ENCODE measurements at regions not wholly inside any gene's neighbourhood (a gene's known extent, or its start where the extent isn't known, plus 50 kb on each side); places are given as distances from the start of the nearest gene placed in this dataset.
"Not testable (repeated sequence)": the region's sequence is repeated elsewhere in the genome, so short reads cannot be mapped to it uniquely, and the experiment has no call there.

DNA sequence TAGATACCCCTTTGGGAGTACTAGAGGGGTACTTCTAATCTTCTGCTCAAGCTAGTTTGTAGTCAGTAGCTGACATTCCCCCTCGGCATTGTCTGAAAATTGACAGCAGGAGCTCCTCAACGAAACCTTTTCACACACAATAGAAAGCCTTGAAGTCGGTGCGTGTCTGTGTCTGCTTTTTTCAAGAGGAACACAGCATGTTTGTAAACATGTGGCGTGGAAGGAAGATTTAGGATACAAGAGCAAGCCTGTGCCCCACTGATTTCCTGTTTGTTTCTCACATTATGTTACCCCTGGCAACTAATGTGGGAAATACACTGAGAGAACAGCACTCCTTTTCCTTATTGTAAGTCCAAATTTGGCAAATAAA lies 252.6 kb downstream of the ANKRD50 start:
- Histone ChIP-seq H3K4me3 (ENCODE audit: low read length) (no peak overlapping the region), H3K4me2 (ENCODE audit: low read depth, low read length) (no peak overlapping the region), H3K4me1 (ENCODE audit: low read length) (no peaks in the 10 kb centered on the region), H3K9me3 (replicated peaks; ENCODE audit: insufficient read depth, low read length) (no peaks in the 10 kb centered on the region), H3K27ac (ENCODE audit: low read length) (no peak overlapping the region), H3K36me3 (replicated peaks; ENCODE audit: insufficient read depth, low read length) (no peaks in the 10 kb centered on the region), H3K27me3 (replicated peaks; ENCODE audit: insufficient read depth, low read length) (no peaks in the 10 kb centered on the region), H3K9ac (ENCODE audit: low read length) (no peak overlapping the region), H2AFZ (ENCODE audit: low read length) (no peak overlapping the region), H4K20me1 (ENCODE audit: insufficient read depth, low read length) (no peaks in the 10 kb centered on the region), H3F3A (ENCODE audit: insufficient read depth, low read length) (no peaks in the 10 kb centered on the region), H3K9me2 (replicated peaks; ENCODE audit: insufficient read depth, low read length) (no peaks in the 10 kb centered on the region), H3K79me2 (ENCODE audit: low read length) (no peaks in the 10 kb centered on the region)
- TF ChIP-seq EZH2phosphoT487 (IDR thresholded peaks at IDR 0.05; ENCODE audit: low read length) = no peak
- TF ChIP-seq EZH2 (optimal IDR thresholded peaks at IDR 0.05; ENCODE audit: low read depth, low read length) = no peak
- TF ChIP-seq, protein P1, sequence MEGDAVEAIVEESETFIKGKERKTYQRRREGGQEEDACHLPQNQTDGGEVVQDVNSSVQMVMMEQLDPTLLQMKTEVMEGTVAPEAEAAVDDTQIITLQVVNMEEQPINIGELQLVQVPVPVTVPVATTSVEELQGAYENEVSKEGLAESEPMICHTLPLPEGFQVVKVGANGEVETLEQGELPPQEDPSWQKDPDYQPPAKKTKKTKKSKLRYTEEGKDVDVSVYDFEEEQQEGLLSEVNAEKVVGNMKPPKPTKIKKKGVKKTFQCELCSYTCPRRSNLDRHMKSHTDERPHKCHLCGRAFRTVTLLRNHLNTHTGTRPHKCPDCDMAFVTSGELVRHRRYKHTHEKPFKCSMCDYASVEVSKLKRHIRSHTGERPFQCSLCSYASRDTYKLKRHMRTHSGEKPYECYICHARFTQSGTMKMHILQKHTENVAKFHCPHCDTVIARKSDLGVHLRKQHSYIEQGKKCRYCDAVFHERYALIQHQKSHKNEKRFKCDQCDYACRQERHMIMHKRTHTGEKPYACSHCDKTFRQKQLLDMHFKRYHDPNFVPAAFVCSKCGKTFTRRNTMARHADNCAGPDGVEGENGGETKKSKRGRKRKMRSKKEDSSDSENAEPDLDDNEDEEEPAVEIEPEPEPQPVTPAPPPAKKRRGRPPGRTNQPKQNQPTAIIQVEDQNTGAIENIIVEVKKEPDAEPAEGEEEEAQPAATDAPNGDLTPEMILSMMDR (IDR thresholded peaks at IDR 0.05; ENCODE audit: low read length) = no peak
- DNase-seq = no peak

DNA sequence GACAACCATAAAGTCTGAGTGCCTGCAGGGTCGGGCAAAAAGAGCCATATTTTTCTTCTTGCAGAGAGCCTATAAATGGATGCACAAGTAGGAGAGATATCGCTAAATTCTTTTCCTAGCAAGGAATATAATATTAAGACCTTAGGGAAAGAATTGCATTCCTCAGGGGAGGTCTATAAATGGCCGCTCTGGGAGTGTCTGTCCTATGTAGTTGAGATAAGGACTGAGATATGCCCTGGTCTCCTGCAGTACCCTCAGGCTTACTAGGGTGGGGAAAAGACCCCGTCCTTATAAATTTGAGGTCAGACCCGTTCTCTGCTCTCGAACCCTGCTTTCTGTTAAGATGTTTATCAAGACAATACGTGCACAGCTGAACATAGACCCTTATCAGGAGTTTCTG lies 250.9 kb downstream of the ANKRD50 start:
- H4K20me1 ChIP-seq (ENCODE audit: insufficient read depth, low read length); H3K9ac ChIP-seq (ENCODE audit: low read length); DNase-seq; H3K79me2 ChIP-seq (ENCODE audit: low read length); H3K36me3 ChIP-seq (replicated peaks; ENCODE audit: insufficient read depth, low read length); H3K9me2 ChIP-seq (replicated peaks; ENCODE audit: insufficient read depth, low read length); H3K27ac ChIP-seq (ENCODE audit: low read length); H3K27me3 ChIP-seq (replicated peaks; ENCODE audit: insufficient read depth, low read length); H3K4me2 ChIP-seq (ENCODE audit: low read depth, low read length); H3F3A ChIP-seq (ENCODE audit: insufficient read depth, low read length); H2AFZ ChIP-seq (ENCODE audit: low read length); H3K4me3 ChIP-seq (ENCODE audit: low read length); H3K9me3 ChIP-seq (replicated peaks; ENCODE audit: insufficient read depth, low read length); H3K4me1 ChIP-seq (ENCODE audit: low read length): not testable (repeated sequence)

DNA sequence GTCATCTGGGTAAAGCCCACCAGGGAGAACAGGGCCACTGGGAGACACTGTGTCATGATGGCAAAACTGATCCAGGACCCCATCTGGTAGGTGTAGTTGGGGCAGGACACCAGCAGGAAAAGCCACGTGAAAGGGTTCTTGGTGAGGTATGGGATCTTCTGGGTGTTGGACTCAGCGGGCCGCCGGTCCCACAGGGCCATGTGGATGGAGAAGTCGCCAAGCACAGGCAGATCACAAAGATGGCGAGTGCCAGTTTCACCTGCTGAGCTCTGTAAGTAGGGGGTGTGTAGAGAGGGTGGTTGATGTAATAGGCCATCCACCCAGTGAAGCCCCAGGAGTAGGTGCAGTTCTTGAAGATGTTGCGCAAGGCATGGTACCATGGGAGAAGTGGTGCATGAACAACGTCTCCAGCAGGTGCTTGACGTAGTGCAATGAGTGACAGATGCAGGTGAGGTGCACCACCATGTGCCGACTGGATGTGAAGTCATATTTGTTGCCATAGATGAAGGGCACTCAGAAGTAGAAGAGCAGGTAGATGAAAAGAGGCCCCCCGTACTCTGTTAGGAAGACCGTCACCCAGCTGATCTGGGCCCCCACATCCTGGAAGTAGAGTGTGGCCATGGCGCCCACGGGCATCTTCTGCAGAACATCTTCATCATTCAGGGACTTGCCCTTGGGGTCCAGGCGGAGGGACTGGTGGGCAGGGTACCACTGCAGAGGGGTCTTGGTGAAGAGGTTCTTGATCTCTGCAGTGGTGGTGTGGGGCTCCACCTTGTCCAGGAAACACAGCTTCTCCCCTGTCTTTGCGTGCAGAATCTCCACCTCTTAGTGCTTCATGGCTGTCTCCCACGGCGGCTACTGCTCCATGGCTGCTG lies 249.3 kb downstream of the ANKRD50 start:
- H3K9me2 ChIP-seq (replicated peaks; ENCODE audit: insufficient read depth, low read length) = no peaks in the 10 kb centered on the region
- no peak overlapping the region for H2AFZ ChIP-seq (ENCODE audit: low read length)
- H3K4me1 ChIP-seq (ENCODE audit: low read length) = no peaks in the 10 kb centered on the region
- no peaks in the 10 kb centered on the region for H3F3A ChIP-seq (ENCODE audit: insufficient read depth, low read length)
- H3K27ac ChIP-seq (ENCODE audit: low read length) = no peak overlapping the region
- H3K4me3 ChIP-seq (ENCODE audit: low read length) = no peak overlapping the region
- no peak for DNase-seq
- H4K20me1 ChIP-seq (ENCODE audit: insufficient read depth, low read length) = no peaks in the 10 kb centered on the region
- no peaks in the 10 kb centered on the region for H3K36me3 ChIP-seq (replicated peaks; ENCODE audit: insufficient read depth, low read length)
- no peaks in the 10 kb centered on the region for H3K9me3 ChIP-seq (replicated peaks; ENCODE audit: insufficient read depth, low read length)
- no peak overlapping the region for H3K9ac ChIP-seq (ENCODE audit: low read length)
- no peak overlapping the region for H3K4me2 ChIP-seq (ENCODE audit: low read depth, low read length)
- no peaks in the 10 kb centered on the region for H3K79me2 ChIP-seq (ENCODE audit: low read length)
- TF ChIP-seq EZH2 (optimal IDR thresholded peaks at IDR 0.05; ENCODE audit: low read depth, low read length) (no peak), EZH2phosphoT487 (IDR thresholded peaks at IDR 0.05; ENCODE audit: low read length) (no peak)
- TF ChIP-seq, protein P1 (IDR thresholded peaks at IDR 0.05; ENCODE audit: low read length) = no peak
- H3K27me3 ChIP-seq (replicated peaks; ENCODE audit: insufficient read depth, low read length) = no peaks in the 10 kb centered on the region

DNA sequence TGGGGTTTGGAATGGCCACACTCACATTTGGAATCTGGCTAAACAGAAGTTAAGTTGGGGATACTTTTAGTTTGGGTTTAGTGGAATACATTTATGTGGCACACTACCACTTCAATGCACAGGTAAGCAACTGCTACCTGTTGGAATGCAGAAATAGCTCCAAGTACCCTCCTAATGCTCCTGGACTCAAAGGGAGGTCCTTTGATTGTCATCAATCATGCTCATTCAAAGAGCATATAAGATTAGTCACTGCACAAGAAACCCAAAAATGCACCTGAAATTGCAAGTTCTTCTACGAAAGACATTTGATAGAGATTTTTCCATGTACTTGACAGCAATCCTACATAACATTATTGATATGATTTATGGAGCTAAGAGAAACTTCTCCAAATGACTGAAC lies 247.7 kb downstream of the ANKRD50 start:
- no peaks in the 10 kb centered on the region for H3F3A ChIP-seq (ENCODE audit: insufficient read depth, low read length)
- H3K27ac ChIP-seq (ENCODE audit: low read length) = no peak overlapping the region
- no peak overlapping the region for H2AFZ ChIP-seq (ENCODE audit: low read length)
- H3K36me3 ChIP-seq (replicated peaks; ENCODE audit: insufficient read depth, low read length) = no peaks in the 10 kb centered on the region
- H3K4me1 ChIP-seq (ENCODE audit: low read length) = no peaks in the 10 kb centered on the region
- H3K4me2 ChIP-seq (ENCODE audit: low read depth, low read length) = no peak overlapping the region
- no peaks in the 10 kb centered on the region for H3K27me3 ChIP-seq (replicated peaks; ENCODE audit: insufficient read depth, low read length)
- no peak for DNase-seq
- no peaks in the 10 kb centered on the region for H4K20me1 ChIP-seq (ENCODE audit: insufficient read depth, low read length)
- H3K9ac ChIP-seq (ENCODE audit: low read length) = no peak overlapping the region
- H3K9me2 ChIP-seq (replicated peaks; ENCODE audit: insufficient read depth, low read length) = no peaks in the 10 kb centered on the region
- no peak overlapping the region for H3K4me3 ChIP-seq (ENCODE audit: low read length)
- H3K79me2 ChIP-seq (ENCODE audit: low read length) = no peaks in the 10 kb centered on the region
- TF ChIP-seq, protein P1 (IDR thresholded peaks at IDR 0.05; ENCODE audit: low read length) = no peak
- TF ChIP-seq EZH2 (optimal IDR thresholded peaks at IDR 0.05; ENCODE audit: low read depth, low read length) (no peak), EZH2phosphoT487 (IDR thresholded peaks at IDR 0.05; ENCODE audit: low read length) (no peak)
- H3K9me3 ChIP-seq (replicated peaks; ENCODE audit: insufficient read depth, low read length) = no peaks in the 10 kb centered on the region

Data from MM.1S (cell line).